ENCODE measurements at regions not wholly inside any gene's neighbourhood (a gene's known extent, or its start where the extent isn't known, plus 50 kb on each side); places are given as distances from the start of the nearest gene placed in this dataset.

GRCh38 chr17:56675876-56676660 is 82.6 kb downstream of the NOG start:
- no peak for TF ChIP-seq CTCF (IDR thresholded peaks at IDR 0.05; ENCODE audit: insufficient read depth, low read length, poor library complexity, severe bottlenecking)
- no peak for TF ChIP-seq EZH2phosphoT487 (conservative IDR thresholded peaks at IDR 0.05; ENCODE audit: low read length)
